Small intestine (tissue), 7 donors: ENCODE measurements at regions not wholly inside any gene's neighbourhood (a gene's known extent, or its start where the extent isn't known, plus 50 kb on each side); places are given as distances from the start of the nearest gene placed in this dataset.
"Not testable (repeated sequence)": the region's sequence is repeated elsewhere in the genome, so short reads cannot be mapped to it uniquely, and the experiment has no call there.

ENCODE experiments used
- DNase-seq, 2 donors: peaks; one replicate each; pipeline versions ENCODE4 v3.0.0 to v3.0.0-alpha.2; 2013
- FAIRE-seq: peaks from 2 replicates; lab custom pipeline; 2012; peaks lifted over from hg19 to GRCh38; lab: Jason Lieb, UNC
- H3K27ac ChIP-seq, 3 donors: one replicate each; pipeline ENCODE4 v1.5.1; 2013; ENCODE audit warnings: low read length in 2 of 3, mild to moderate bottlenecking in 2 of 3, control low read depth in 1 of 3, inconsistent platforms in 1 of 3, low read depth in 1 of 3, moderate library complexity in 1 of 3
- H3K27me3 ChIP-seq, 3 donors: one replicate each; pipeline ENCODE4 v1.6.1; 2013; ENCODE audit warnings: low read length in 3 of 3, inconsistent platforms in 1 of 3; ENCODE audit not compliant: control insufficient read depth in 3 of 3, insufficient read depth in 3 of 3
- H3K36me3 ChIP-seq, 3 donors: one replicate each; pipeline ENCODE4 v1.6.1; 2013; ENCODE audit warnings: low read length in 3 of 3, inconsistent platforms in 1 of 3, low read depth in 1 of 3, mild to moderate bottlenecking in 1 of 3, moderate library complexity in 1 of 3; ENCODE audit not compliant: control insufficient read depth in 3 of 3, insufficient read depth in 2 of 3
- H3K4me1 ChIP-seq, 3 donors: one replicate each; pipeline ENCODE4 v1.6.1; 2013; ENCODE audit warnings: low read length in 2 of 3, inconsistent platforms in 1 of 3, low read depth in 1 of 3, mild to moderate bottlenecking in 1 of 3, moderate library complexity in 1 of 3; ENCODE audit not compliant: control insufficient read depth in 3 of 3, insufficient read depth in 2 of 3
- H3K4me3 ChIP-seq, 3 donors: one replicate each; pipeline ENCODE4 v1.5.1; 2013; ENCODE audit warnings: low read length in 3 of 3, control low read depth in 1 of 3, inconsistent platforms in 1 of 3, low read depth in 1 of 3, mild to moderate bottlenecking in 1 of 3, moderate library complexity in 1 of 3
- H3K9me3 ChIP-seq, 2 donors: one replicate each; pipeline ENCODE4 v1.6.1; 2013; ENCODE audit warnings: low read depth in 1 of 2, low read length in 1 of 2; ENCODE audit not compliant: control insufficient read depth in 2 of 2, insufficient read depth in 1 of 2
- WGBS, 3 donors: extraction: QIAGEN DNeasy Blood & Tissue Kit; methylation state at CpG; one replicate each; pipeline ENCODE4 v1.1.7; 2013; 5-methylcytosine and 5-hydroxymethylcytosine counted together
- donor health status: healthy with polysubstance abuse.
- donor health status: control.
- donor health status: control.
- donor health status: Bipolar disorder and iron deficiency.
- donor health status: healthy.

DNA sequence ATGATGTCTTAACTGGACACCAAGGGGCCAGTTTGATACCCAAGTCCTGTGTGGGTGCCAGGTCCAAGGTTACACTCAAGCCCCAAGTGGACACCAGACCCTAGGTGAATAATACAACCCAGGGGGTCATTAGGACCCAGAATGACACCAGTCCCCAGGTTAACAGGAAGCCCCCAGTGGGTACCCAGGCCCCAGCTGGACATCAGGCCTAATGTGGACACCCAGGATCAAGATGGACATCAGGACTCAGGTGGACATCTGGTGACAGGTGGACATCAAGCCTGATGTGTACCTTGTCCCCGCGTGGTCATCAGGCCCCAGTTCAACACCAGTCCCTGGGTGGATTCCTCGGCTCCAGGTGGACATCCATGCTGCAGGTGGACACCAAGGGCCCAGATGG is 1273.0 kb downstream of the FOXD4L5 start:
- not testable (repeated sequence) for FAIRE-seq, H3K4me1 ChIP-seq
- WGBS, 3 donors = 82 to 90% (median 87%) methylated on average over 3 of the region's 3 CpGs

DNA sequence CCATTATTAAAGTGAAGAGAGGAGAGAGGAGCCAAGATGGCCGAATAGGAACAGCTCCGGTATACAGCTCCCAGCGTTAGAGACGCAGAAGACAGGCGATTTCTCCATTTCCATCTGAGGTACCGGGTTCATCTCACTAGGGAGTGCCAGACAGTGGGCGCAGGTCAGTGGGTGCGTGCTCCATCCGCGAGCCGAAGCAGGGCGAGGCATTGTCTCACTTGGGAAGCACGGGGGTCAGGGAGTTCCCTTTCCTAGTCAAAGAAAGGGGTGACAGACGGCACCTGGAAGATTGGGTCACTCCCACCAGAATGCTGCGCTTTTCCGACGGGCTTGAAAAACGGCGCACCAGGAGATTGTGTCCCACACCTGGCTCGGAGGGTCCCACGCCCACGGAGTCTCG is 1305.3 kb downstream of the FOXD4L5 start:
- not testable (repeated sequence) for DNase-seq, H3K27ac ChIP-seq, H3K9me3 ChIP-seq, H3K27me3 ChIP-seq, H3K36me3 ChIP-seq, FAIRE-seq, H3K4me1 ChIP-seq, H3K4me3 ChIP-seq
- WGBS, 3 donors = 76 to 82% (median 81%) methylated on average over 15 to 23 of the region's 23 CpGs

More for the DNA sequence above, 1273.0 kb downstream of the FOXD4L5 start:
- not testable (repeated sequence) for H3K4me3 ChIP-seq, H3K27ac ChIP-seq, H3K36me3 ChIP-seq, H3K27me3 ChIP-seq, DNase-seq
- H3K9me3 ChIP-seq = peaks cover 0 to 21% of the 10 kb centered on the region in 2 donors
